Hematopoietic multipotent progenitor cell treated with erythropoietin and hydrocortisone succinate and interleukin-3 and kit ligand, for 17 days (in vitro differentiated cells): ENCODE measurements at regions not wholly inside any gene's neighbourhood (a gene's known extent, or its start where the extent isn't known, plus 50 kb on each side); places are given as distances from the start of the nearest gene placed in this dataset.

Experiments
- DNase-seq: peaks from one replicate; pipeline ENCODE4 v3.0.0-alpha.2; 2015; ENCODE audit warnings: low spot score

DNA sequence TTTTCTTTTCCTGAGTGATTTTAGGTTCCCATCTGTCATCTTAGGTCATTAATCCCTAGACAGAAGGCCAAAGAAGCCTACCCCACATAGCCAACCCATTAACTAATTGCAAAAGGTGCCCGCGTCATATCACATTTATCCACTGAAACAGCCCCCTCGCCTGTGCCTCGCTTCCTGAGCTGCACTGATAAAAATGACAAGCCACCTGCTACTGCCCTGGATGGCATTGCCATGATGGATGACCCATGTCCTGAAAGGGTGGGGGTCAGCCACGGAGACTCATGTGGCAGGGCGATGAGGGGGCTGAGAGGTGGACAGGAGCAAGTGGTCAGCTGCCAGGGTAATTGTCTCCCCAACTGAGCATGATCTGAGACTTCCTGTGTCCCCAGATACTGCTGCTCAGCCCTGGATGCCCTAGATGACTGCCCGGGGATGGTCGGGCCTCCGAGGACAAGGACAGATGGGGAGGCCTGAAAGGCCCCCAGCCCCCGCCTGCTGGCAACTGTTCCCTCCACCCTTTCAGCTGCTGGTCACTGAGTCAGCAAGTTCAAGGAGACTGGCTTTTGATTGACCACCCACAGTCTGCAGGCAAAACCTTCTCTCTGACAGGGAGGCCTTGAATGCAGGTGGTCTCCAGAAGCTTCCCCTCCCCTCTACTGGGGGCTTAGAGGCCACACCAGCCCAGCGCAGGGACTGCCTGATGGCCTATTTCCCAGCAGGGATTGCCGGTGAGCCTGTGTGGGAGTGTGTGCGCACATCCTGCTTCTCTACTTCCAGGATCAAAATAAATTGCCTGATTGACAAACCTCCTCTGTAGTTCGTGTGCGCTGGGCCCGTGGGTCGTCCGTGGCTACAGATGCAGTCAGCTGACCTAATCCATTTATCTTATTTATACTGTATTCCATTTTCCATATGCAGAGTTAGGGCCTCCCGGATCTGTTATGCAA is 496.3 kb downstream of the BCOR start:
- no peak for DNase-seq

DNA sequence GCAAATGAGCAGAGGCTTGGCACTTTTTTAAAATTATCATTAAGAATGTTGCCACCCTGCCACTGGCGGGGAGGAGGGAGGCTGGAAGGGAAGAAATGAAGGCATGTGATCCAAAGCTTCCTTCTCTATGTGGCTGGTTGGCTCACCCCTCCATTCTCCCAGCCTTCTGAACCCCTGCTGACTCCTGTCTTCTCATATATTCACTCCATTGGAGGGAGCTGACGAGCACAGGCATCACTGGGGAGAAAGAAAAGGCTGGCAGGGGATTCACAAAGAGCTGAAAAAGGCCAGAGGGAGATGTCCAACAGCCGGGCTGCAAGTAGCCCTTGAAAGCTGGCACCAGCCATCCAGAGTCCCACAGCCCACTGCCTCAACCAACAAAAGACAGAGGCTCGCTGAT is 495.6 kb downstream of the BCOR start:
- DNase-seq = no peak

DNA sequence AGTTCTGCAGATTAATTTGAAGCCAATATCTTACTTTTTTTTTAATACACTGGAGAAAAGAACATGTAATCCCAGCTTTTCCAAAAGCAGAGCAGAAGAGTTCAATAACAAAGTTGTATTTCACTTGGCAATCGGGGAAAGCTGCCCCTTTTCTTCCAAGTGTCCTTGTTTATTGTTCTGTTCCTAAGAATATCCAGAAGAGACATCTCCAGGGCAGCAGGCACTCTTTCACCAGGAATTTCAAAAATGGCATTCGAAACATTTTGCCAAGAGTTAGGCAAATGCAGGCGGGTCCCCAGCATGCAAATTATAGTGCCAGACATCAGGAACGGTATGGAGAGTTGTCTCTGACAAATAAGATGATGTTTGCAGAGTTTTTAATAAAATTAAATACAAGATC is 494.5 kb downstream of the BCOR start:
- no peak for DNase-seq

GRCh38 chrX:39605183-39605582 is 492.6 kb downstream of the BCOR start:
- DNase-seq = no peak

DNA sequence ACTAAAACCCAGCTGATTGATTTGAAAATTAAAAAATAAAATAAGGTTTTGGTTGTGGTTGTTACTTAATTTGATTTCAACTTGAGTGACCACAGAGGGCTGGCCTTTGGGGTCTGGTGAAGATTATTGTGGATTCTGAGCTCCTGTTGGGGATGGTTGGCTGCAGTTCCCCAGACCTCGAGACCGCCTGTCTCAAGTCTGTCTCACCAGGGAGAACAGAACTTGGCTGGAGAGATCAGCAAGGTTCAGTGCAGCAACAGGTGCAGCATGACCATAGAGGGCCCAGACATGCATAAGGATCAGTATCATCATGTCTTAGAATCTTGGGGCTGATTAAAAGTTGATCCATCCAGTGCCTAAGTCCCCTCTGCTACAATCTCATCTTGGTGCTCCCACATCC is 491.9 kb downstream of the BCOR start:
- no peak for DNase-seq

GRCh38 chrX:39609941-39610340 is 487.8 kb downstream of the BCOR start:
- DNase-seq = no peak

GRCh38 chrX:39611468-39611867 is 486.3 kb downstream of the BCOR start:
- no peak for DNase-seq

DNA sequence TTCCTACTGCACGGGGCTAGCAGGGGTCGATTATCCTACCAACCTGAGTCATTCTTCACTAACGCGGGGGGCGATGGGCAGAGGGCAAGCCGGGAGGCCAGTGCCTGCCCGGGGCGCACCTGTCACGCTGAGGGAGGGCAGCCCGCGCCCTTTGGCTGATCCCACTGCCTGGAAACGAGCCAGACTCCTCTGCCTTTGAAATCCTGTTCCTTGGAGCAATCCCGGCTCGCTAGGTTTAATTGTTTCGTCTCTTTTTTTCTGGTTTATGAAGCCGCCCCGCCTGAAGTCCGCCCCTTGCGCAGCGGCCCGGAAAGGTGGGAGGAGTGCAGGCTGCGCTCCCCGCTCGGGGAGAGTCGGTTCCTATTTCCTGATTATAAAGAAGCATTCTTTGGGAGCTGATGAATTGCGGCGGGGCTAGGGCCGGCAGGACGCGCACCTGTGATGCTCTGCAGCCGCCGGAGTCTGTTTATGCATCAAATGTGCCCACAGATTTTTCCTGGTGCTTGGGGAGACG is 484.2 kb downstream of the BCOR start:
- DNase-seq = no peak

- no peak for DNase-seq
Measured at GRCh38 chrX:39613997-39614679, 483.6 kb downstream of the BCOR start.

- no peak for DNase-seq
Measured at GRCh38 chrX:39614680-39614998, 483.1 kb downstream of the BCOR start.

DNA sequence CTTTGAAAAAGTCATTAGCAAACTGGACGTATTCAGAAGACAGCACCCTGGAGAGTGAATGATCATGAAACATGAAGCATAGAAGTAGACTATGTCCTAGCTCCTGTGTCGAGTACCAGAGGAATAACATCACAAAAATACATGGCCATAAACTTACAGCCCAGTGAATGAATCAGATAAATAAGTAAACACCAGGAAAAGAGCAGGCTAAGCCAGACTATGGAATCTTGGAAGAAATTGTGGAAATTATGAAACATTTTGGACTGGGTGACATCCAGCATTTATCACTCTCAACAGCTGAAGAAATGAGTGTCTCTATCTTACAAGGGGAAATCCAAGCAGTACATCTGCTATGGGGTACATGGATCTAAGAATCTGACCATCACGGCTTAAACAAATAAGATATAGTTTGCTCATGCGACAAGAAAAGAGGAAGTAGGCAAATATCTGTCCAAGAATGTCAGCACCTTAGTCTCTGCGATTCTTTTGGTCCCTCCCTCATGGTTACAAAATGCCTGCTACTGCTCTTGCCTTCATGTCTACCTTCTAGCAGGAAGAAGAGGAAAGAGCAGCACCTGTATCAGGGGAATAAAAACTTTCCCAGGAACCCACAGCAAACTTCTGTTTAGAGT is 481.5 kb downstream of the BCOR start:
- no peak for DNase-seq

DNA sequence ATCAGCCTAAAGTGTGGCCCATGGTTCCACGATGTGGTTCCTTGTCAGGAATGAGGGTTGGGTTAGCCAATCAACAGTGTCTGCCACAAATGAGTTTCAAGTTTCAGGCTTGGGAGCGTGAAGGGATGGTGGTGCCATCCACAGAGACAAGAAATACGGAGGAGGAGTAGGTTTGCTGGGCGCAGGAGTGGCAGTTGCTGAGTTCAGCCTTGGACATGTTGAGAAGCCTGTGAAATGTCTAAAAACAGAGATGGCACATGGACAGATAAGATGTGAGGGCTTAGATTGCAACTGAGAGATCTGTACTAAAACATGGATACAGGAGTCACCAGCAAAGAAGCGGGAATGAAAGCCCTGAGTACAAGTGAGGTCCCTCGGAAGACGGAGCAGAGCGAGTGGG is 481.0 kb downstream of the BCOR start:
- DNase-seq = no peak

- DNase-seq = no peak
Measured at GRCh38 chrX:39618178-39618577, 479.6 kb downstream of the BCOR start.

DNA sequence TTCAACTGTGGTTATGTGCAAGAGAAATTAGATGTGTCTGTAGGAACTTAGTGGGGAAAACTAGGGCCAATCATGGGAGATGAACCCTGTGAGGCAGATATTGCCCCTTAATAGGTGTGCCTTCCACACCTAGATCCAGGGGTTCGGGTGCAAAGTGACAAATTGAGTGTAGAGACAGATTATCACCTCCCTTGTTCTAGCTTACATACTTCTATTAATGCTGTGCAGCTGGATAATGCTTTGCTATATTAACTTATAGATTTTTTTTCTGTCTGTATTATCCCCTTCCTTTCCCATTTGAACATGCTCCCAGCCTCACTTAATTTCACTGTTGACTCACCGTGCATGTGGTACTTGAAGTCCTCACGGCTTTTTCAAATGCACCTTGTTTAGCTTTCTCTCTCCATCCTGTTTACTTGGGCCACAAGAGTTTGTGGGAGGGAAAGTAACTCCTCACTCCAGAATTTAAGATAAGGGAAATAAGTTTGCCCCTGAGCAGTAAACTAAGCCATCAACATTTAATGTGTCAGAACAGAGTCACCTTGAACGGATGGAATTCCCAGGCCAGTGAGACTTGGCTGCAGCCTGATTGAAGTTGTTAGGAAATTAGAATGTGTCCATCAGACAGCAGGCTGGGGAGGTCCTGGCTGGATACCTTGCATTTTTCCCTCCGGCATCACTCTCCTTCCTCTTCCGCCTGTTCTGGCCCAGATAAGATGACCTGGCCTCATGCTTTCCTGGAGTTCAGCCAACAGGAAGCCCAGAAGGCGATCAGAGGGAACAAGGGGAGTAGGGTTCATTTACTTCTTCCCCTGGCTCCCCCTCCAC is 478.4 kb downstream of the BCOR start:
- DNase-seq = no peak

DNA sequence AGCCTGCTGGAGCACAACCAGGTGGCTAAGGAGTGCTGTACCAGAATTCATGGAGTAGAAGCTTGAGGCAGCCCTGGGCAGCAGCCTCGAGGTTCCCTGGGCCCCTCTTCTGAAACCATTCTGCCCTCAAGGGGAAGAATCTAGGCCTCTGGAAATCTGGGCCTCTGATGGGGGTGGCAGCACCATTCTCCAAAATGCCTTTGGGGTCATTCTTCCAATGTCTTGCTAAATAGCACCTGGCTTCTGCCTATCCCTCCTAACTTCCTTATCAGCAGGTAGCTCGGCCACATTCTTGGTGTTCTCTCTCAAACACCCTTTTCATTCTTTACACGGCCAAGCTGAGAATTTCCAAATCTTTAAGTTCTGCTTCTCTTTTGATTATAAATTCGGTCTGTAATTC is 473.6 kb downstream of the BCOR start:
- no peak for DNase-seq

DNA sequence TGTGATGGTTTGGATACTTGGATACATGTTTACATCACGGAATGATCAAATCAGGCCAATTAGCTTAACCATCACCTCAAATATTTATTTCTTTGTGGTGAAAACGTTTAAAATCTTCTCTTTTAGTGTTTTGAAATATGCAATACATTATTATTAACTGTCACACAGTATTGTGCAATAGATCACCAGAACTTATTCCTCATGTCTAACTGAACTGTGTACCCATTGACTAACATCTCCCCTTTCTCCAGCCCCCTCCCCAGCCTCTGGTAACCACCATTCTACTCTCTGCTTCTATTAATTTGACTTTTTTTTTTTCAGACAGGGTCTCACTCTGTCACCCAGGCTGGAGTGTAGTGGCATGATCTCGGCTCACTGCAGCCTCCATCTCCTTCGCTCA is 471.9 kb downstream of the BCOR start:
- DNase-seq = no peak

GRCh38 chrX:39626749-39627148 is 471.0 kb downstream of the BCOR start:
- no peak for DNase-seq

DNA sequence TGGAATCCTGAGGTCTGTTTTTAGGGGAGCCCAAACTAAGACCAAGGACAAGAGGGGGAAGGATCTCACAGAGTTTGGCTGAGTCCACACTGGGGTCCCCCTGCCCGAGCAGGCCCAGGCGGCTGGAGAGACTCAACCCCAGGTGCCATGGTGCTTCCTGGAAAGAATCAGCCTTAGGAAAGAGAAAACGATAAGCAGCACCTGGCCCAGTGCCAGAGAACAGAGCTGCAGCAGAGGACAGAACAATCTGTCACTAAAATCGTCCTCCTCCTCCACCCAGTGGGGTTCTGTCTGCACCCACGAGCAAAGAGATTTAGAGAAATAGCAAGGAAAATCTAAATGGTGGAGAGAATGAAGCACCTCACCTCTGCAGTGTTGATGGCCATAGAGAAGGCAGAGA is 470.5 kb downstream of the BCOR start:
- DNase-seq = no peak

- DNase-seq = no peak
Measured at GRCh38 chrX:39629001-39629400, 468.8 kb downstream of the BCOR start.

DNA sequence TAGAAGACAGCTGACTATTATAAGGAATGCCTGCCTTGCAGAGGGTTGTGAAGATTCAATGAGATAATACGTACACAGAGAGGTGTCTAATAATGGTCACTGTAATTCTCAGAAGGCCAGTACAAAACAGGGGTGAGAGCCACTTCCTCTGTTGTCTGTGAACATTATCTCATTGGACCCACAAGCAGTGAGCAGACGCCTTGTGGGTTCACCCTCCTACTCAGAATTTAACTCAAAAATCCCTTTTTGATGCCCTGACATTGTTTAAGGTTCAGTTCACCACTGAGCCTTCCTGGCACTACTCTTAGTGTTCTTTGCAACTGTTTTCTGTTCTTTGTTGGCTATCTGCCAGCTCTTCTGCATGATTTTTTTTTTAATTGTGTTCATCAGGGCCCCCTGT is 467.4 kb downstream of the BCOR start:
- DNase-seq = no peak

DNA sequence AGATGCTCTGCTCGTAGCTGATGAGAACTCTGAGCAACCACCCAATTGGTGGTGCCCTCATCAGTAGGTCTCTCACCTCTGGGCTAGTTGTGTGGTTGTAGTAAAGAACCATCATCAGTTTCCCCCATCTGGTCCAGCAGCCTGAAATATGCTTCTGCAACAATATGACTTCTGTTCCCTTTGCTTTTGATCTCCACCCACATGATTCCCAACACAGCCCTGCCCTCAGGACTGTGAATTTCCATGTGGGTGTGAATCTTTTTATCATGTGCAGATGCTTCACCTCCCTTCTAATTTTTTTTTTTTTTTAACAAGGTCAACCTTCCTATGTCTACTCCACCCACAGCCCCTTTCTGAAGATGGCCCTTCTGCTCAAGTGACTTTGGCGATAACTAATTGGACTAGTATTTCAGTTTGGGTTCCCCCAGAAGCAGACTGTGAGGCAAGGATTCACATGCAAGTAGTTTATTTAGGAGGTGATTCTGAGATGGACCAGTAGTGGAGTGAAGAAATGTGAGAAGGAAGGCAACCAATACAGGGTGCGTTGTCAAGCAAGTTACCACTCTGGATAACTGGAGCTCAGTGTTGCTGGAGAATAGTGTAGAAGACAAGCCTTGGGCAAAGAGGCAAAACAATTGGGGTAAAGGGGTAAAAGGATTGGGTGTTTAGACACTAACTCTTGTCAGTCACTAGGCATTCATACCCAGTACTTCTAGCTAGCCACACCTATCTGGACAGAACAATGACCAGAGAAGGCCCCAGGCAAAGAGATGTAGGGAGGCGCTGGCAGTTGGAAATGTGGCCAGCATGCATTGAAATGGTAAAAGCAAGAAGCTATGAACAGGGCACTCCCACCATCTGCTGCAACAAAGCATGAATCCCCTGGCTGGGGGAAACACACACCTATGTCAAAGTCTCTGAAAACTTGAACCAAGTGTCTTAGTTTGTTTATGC is 466.2 kb downstream of the BCOR start:
- no peak for DNase-seq
